Sigmoid colon (tissue), 6 donors: ENCODE measurements at regions not wholly inside any gene's neighbourhood (a gene's known extent, or its start where the extent isn't known, plus 50 kb on each side); places are given as distances from the start of the nearest gene placed in this dataset.

Experiments
- DNase-seq: peaks from one replicate; pipeline ENCODE4 v3.0.0-alpha.2; 2019
- H3K27ac ChIP-seq, 4 donors: fragments of 200-600 bp; sonication (generic); one replicate each; pipeline ENCODE4 v1.5.1; 2016 to 2019; ENCODE audit warnings: mild to moderate bottlenecking in 1 of 4
- H3K27me3 ChIP-seq, 3 donors: fragments of 200-600 bp; sonication (generic); one replicate each; pipeline ENCODE4 v1.5.1; 2019; ENCODE audit warnings: mild to moderate bottlenecking in 1 of 3
- H3K36me3 ChIP-seq, 4 donors: fragments of 200-600 bp; sonication (generic); one replicate each; pipeline ENCODE4 v1.5.1; 2016 to 2019
- H3K4me1 ChIP-seq, 4 donors: fragments of 200-600 bp; sonication (generic); one replicate each; pipeline ENCODE4 v1.5.1; 2017 to 2019
- H3K4me3 ChIP-seq, 4 donors: fragments of 200-600 bp; sonication (generic); one replicate each; pipeline ENCODE4 v1.5.1; 2017 to 2019; ENCODE audit warnings: mild to moderate bottlenecking in 2 of 4, moderate library complexity in 1 of 4
- H3K9me3 ChIP-seq, 4 donors: fragments of 200-600 bp in 3 of 4; sonication (generic) in 3 of 4; one replicate each; pipeline versions ENCODE4 v1.5.1 to v1.6.1; 2013 to 2019
- CTCF ChIP-seq, 4 experiments: fragments of 450-650 bp in 3 of 4; fragments of 200-600 bp in 1 of 4; IDR thresholded peaks; one replicate each; pipeline ENCODE4 v1.5.1; 2016 to 2019; ENCODE audit warnings: antibody characterized with exemption in 4 of 4, mild to moderate bottlenecking in 3 of 4, moderate library complexity in 2 of 4
- EP300 ChIP-seq, 4 donors: sonication (generic); formaldehyde crosslinking; IDR thresholded peaks; one replicate each; pipeline ENCODE4 v1.6.1; 2017; ENCODE audit warnings: antibody characterized with exemption in 4 of 4
- POLR2A ChIP-seq, 2 donors: fragments of 450-650 bp; IDR thresholded peaks; one replicate each; pipeline ENCODE4 v1.6.1; 2016; ENCODE audit warnings: antibody characterized with exemption in 2 of 2, mild to moderate bottlenecking in 2 of 2, moderate library complexity in 2 of 2
- POLR2AphosphoS5 ChIP-seq, 4 donors: sonication (generic); formaldehyde crosslinking; IDR thresholded peaks; one replicate each; pipeline ENCODE4 v1.6.1; 2017; ENCODE audit warnings: antibody characterized with exemption in 4 of 4
- WGBS, 2 donors: extraction: QIAGEN DNeasy Blood & Tissue Kit; methylation state at CpG; one replicate each; pipeline ENCODE4 v1.1.7; 2013; 5-methylcytosine and 5-hydroxymethylcytosine counted together
- intact Hi-C: fragments of 100-400 bp; cut with DNase I; formaldehyde crosslinking; loops from one replicate; pipeline ENCODE4 v1.15.1; 2023
- donor health status: healthy with polysubstance abuse.
- donor health status: healthy.

- Histone ChIP-seq H3K4me3 (no peak overlapping the region), H3K27me3 (no peaks in the 10 kb centered on the region), H3K27ac (no peak overlapping the region), H3K36me3 (peaks cover 0 to 23% (median 2%) of the 10 kb centered on the region in 4 donors), H3K9me3 (no peaks in the 10 kb centered on the region), H3K4me1 (no peaks in the 10 kb centered on the region)
- DNase-seq: no peak
- no peak for TF ChIP-seq CTCF (IDR thresholded peaks at IDR 0.05)
- no peak for TF ChIP-seq POLR2A (IDR thresholded peaks at IDR 0.05)
- no peak for TF ChIP-seq EP300 (IDR thresholded peaks at IDR 0.05)
- TF ChIP-seq POLR2AphosphoS5 (IDR thresholded peaks at IDR 0.05): no peak
- intact Hi-C loops: no loop called here
These were observed 189.8 kb downstream of the UTRN start for GRCh38 chr6:144474904-144475303.

- intact Hi-C loops: no loop called here
- TF ChIP-seq CTCF (IDR thresholded peaks at IDR 0.05): no peak
- TF ChIP-seq EP300 (IDR thresholded peaks at IDR 0.05): no peak
- TF ChIP-seq POLR2AphosphoS5 (IDR thresholded peaks at IDR 0.05): no peak
- TF ChIP-seq POLR2A (IDR thresholded peaks at IDR 0.05): no peak
- no peak overlapping the region for H3K27ac ChIP-seq
- no peaks in the 10 kb centered on the region for H3K27me3 ChIP-seq
- no peaks in the 10 kb centered on the region for H3K4me1 ChIP-seq
- H3K9me3 ChIP-seq: no peaks in the 10 kb centered on the region
- H3K4me3 ChIP-seq: no peak overlapping the region
- H3K36me3 ChIP-seq: peaks cover 0 to 28% (median 2%) of the 10 kb centered on the region in 4 donors
- DNase-seq: no peak
These were observed 190.3 kb downstream of the UTRN start for GRCh38 chr6:144475411-144475810.

DNA sequence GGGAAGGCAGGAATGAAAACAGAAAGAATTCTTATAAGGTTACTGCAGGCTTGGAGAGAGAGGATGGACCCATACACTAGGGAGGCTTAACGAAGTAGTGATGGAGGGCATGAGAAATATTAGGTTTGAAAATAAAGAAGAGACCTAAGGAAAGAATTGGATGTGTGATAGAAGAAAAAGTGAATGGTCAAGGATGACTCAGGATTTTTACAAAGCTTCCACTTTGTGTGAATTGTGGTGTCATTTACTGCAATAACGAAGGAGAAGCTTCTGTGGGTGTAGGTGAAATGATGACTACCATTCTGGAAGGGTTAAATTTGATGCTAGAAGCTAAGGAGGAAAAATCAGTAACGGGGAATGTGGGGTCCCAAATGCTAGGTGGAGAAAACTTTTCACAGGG is 191.2 kb downstream of the UTRN start:
- WGBS, 2 donors: 95 to 96% methylated on average over 3 of the region's 3 CpGs
- H3K27me3 ChIP-seq: no peaks in the 10 kb centered on the region
- intact Hi-C loops: no loop called here
- no peaks in the 10 kb centered on the region for H3K9me3 ChIP-seq
- no peak overlapping the region for H3K27ac ChIP-seq
- TF ChIP-seq POLR2A (IDR thresholded peaks at IDR 0.05): no peak
- TF ChIP-seq EP300 (IDR thresholded peaks at IDR 0.05): no peak
- no peak for TF ChIP-seq POLR2AphosphoS5 (IDR thresholded peaks at IDR 0.05)
- no peak for TF ChIP-seq CTCF (IDR thresholded peaks at IDR 0.05)
- no peak for DNase-seq
- peaks cover 0 to 31% (median 2%) of the 10 kb centered on the region in 4 donors for H3K36me3 ChIP-seq
- no peaks in the 10 kb centered on the region for H3K4me1 ChIP-seq
- no peak overlapping the region for H3K4me3 ChIP-seq

DNA sequence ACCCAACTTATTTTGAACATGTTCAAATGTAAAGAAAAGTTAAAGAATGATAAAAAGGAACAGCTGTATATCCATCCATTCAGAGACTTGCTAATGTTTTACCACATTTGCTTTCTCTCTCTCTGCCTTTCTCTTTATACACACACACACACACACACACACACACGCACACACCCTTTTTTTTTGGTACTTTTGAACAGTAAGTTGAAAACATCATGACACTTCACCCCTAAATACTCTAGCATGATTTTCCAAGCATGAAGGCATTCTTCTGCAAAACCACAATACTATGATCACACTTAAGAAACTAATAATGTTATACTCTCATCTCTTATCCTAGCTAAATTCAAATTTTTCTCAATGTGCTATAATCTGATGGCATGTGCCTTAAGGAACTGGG is 192.3 kb downstream of the UTRN start:
- no peak for TF ChIP-seq POLR2AphosphoS5 (IDR thresholded peaks at IDR 0.05)
- TF ChIP-seq POLR2A (IDR thresholded peaks at IDR 0.05): no peak
- no peak for TF ChIP-seq EP300 (IDR thresholded peaks at IDR 0.05)
- TF ChIP-seq CTCF (IDR thresholded peaks at IDR 0.05): no peak
- Histone ChIP-seq H3K4me1 (no peaks in the 10 kb centered on the region), H3K27ac (no peak overlapping the region), H3K9me3 (no peaks in the 10 kb centered on the region), H3K36me3 (peaks cover 0 to 31% (median 2%) of the 10 kb centered on the region in 4 donors), H3K27me3 (no peaks in the 10 kb centered on the region), H3K4me3 (no peak overlapping the region)
- WGBS, 2 donors: 93 to 95% methylated on average over 1 of the region's 1 CpG
- DNase-seq: no peak
- intact Hi-C loops: no loop called here

DNA sequence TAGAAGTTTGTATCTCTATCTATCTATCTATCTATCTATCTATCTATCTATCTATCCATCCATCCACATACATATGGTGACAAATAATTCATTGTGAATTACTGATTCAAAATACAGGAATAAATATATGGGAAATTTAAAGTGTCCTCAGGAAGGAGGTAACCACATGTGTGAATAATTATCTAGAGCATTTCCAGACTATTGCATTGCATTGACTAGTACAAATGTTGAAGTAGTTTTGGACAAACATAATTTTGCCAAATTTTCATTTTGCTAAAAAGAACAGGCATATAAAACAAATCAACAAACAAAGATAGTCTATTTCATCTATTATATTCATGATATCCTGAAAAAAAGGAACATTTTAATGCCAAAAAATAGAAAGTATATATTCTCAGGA is 192.7 kb downstream of the UTRN start:
- no peak for DNase-seq
- intact Hi-C loops: no loop called here
- Histone ChIP-seq H3K4me3 (no peak overlapping the region), H3K27me3 (no peaks in the 10 kb centered on the region), H3K4me1 (no peaks in the 10 kb centered on the region), H3K36me3 (peaks cover 0 to 31% (median 2%) of the 10 kb centered on the region in 4 donors), H3K9me3 (no peaks in the 10 kb centered on the region), H3K27ac (no peak overlapping the region)
- TF ChIP-seq CTCF (IDR thresholded peaks at IDR 0.05): no peak
- TF ChIP-seq POLR2A (IDR thresholded peaks at IDR 0.05): no peak
- TF ChIP-seq EP300 (IDR thresholded peaks at IDR 0.05): no peak
- no peak for TF ChIP-seq POLR2AphosphoS5 (IDR thresholded peaks at IDR 0.05)
